Peyer's patch (tissue), 4 donors: ENCODE measurements at regions not wholly inside any gene's neighbourhood (a gene's known extent, or its start where the extent isn't known, plus 50 kb on each side); places are given as distances from the start of the nearest gene placed in this dataset.

ENCODE experiments used
- DNase-seq, 3 donors: peaks; one replicate each; pipeline ENCODE4 v3.0.0-alpha.2; 2017 to 2019
- H3K27ac ChIP-seq, 4 donors: fragments of 200-600 bp; sonication (generic); one replicate each; pipeline ENCODE4 v1.5.1; 2016 to 2019
- H3K27me3 ChIP-seq, 2 donors: fragments of 200-600 bp; sonication (generic); one replicate each; pipeline ENCODE4 v1.5.1; 2019
- H3K36me3 ChIP-seq, 3 donors: fragments of 200-600 bp; sonication (generic); one replicate each; pipeline ENCODE4 v1.5.1; 2016 to 2019
- H3K4me1 ChIP-seq, 4 donors: fragments of 200-600 bp; sonication (generic); one replicate each; pipeline ENCODE4 v1.5.1; 2016 to 2019
- H3K4me3 ChIP-seq, 4 donors: fragments of 200-600 bp; sonication (generic); 1 replicate in 3 of 4; 2 replicates in 1 of 4; pipeline ENCODE4 v1.5.1; 2016 to 2019; ENCODE audit warnings: mild to moderate bottlenecking in 1 of 4
- H3K9me3 ChIP-seq, 4 donors: fragments of 200-600 bp; sonication (generic); one replicate each; pipeline ENCODE4 v1.5.1; 2016 to 2019; ENCODE audit warnings: mild to moderate bottlenecking in 1 of 4
- POLR2A ChIP-seq, 2 donors: fragments of 450-650 bp; IDR thresholded peaks; one replicate each; pipeline ENCODE4 v1.5.1; 2017; ENCODE audit warnings: antibody characterized with exemption in 2 of 2, mild to moderate bottlenecking in 2 of 2, moderate library complexity in 2 of 2
- TF ChIP-seq, protein P1 (sequence below), 6 experiments: fragments of 450-650 bp in 4 of 6; fragments of 200-600 bp in 2 of 6; sonication (generic) in 1 of 6; IDR thresholded peaks; one replicate each; pipeline ENCODE4 v1.5.1; 2017 to 2019; ENCODE audit warnings: antibody characterized with exemption in 6 of 6, mild to moderate bottlenecking in 3 of 6, moderate library complexity in 1 of 6

- no peaks in the 10 kb centered on the region for H3K9me3 ChIP-seq
- no peak for DNase-seq
- no peak overlapping the region for H3K27ac ChIP-seq
- H3K4me3 ChIP-seq = no peak overlapping the region
- no peaks in the 10 kb centered on the region for H3K36me3 ChIP-seq
- H3K4me1 ChIP-seq = no peaks in the 10 kb centered on the region
- TF ChIP-seq, protein P1, sequence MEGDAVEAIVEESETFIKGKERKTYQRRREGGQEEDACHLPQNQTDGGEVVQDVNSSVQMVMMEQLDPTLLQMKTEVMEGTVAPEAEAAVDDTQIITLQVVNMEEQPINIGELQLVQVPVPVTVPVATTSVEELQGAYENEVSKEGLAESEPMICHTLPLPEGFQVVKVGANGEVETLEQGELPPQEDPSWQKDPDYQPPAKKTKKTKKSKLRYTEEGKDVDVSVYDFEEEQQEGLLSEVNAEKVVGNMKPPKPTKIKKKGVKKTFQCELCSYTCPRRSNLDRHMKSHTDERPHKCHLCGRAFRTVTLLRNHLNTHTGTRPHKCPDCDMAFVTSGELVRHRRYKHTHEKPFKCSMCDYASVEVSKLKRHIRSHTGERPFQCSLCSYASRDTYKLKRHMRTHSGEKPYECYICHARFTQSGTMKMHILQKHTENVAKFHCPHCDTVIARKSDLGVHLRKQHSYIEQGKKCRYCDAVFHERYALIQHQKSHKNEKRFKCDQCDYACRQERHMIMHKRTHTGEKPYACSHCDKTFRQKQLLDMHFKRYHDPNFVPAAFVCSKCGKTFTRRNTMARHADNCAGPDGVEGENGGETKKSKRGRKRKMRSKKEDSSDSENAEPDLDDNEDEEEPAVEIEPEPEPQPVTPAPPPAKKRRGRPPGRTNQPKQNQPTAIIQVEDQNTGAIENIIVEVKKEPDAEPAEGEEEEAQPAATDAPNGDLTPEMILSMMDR (IDR thresholded peaks at IDR 0.05) = no peak
- no peak for TF ChIP-seq POLR2A (IDR thresholded peaks at IDR 0.05)
- H3K27me3 ChIP-seq = no peaks in the 10 kb centered on the region
Observed at GRCh38 chr18:56000041-56000440, 412.0 kb upstream of the TCF4 start.

- Histone ChIP-seq H3K4me3 (no peak overlapping the region), H3K27me3 (no peaks in the 10 kb centered on the region), H3K9me3 (no peaks in the 10 kb centered on the region), H3K27ac (no peak overlapping the region), H3K36me3 (no peaks in the 10 kb centered on the region), H3K4me1 (no peaks in the 10 kb centered on the region)
- no peak for DNase-seq
- TF ChIP-seq, protein P1 (IDR thresholded peaks at IDR 0.05) = no peak
- no peak for TF ChIP-seq POLR2A (IDR thresholded peaks at IDR 0.05)
Observed at GRCh38 chr18:55999641-56000040, 411.6 kb upstream of the TCF4 start.

DNA sequence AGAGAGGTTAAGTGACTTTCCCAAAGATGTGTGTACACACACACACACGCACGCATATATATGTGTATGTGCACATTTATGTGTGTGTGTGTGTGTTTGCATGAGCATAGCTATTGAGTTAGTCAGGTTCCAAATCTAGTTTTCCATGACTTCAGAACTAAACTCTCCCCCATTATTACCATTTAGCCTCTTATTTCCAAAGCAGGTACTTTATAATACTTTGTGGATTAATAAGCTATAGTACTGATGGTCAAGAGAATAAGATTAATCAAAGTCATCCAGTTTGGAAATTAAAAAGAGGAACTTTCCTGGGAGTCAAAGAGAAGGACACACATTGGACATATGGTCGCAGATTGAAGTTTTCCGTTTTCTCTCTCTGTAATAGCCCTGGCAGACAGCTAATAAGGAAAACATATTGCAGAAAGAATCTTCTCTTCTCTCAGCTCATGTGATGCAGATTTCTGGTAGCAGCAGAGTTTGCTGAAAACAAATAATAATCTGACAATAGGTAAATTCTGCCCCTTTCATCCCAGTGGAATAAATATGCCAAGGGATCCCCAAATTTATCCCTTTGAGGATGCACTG lies 410.9 kb upstream of the TCF4 start:
- no peak for DNase-seq
- Histone ChIP-seq H3K36me3 (no peaks in the 10 kb centered on the region), H3K27me3 (no peaks in the 10 kb centered on the region), H3K27ac (no peak overlapping the region), H3K9me3 (no peaks in the 10 kb centered on the region), H3K4me1 (no peaks in the 10 kb centered on the region), H3K4me3 (no peak overlapping the region)
- TF ChIP-seq, protein P1 (IDR thresholded peaks at IDR 0.05) = no peak
- no peak for TF ChIP-seq POLR2A (IDR thresholded peaks at IDR 0.05)

DNA sequence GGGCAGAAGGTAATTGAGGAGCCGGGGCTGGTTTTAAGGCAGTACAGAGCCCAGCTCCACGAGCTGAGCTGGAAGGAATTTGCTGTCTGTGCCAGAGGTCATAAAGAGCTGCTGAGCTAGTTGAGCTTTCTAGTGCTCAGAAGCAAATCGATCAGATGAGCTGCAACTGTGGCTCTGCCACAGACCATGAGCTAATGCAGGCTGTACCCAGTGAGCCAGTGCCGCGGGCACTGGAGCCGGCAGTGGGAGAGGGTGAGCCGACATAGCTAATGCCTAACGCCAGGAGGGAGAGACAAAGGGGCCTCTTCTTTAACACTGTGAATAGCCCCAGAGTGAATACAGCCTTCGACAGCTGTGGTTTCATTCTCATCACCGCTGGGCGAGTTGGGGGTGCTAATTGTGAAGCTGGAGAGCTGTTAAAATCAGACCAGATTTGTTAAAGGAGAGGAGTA lies 410.1 kb upstream of the TCF4 start:
- Histone ChIP-seq H3K36me3 (no peaks in the 10 kb centered on the region), H3K4me3 (peak overlapping the region in 1 of 4 donors; percentile 19), H3K4me1 (no peaks in the 10 kb centered on the region), H3K27ac (no peak overlapping the region), H3K27me3 (no peaks in the 10 kb centered on the region), H3K9me3 (no peaks in the 10 kb centered on the region)
- TF ChIP-seq POLR2A (IDR thresholded peaks at IDR 0.05) = no peak
- TF ChIP-seq, protein P1 (IDR thresholded peaks at IDR 0.05) = no peak
- DNase-seq = no peak

DNA sequence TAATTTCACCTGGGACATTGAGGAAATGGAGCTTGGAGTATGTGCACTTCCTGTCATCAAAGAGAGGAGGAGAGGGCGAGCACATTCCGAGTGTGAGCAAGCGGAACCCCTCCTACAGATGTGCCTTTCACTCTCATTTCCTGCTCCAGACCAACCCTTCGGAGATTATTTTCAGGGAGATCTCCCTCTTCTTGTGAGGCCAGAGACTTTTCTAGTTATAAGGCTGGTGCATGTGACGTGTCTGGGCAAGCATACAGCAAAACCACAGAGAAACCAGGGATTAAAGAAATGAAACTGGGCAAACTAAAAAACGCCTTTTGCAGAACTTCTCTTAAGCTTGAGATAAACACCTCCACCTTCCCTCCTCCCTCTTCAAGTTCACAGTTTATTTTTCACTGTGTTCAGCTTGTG lies 409.2 kb upstream of the TCF4 start:
- no peak for DNase-seq
- TF ChIP-seq, protein P1 (IDR thresholded peaks at IDR 0.05) = no peak
- no peak for TF ChIP-seq POLR2A (IDR thresholded peaks at IDR 0.05)
- H3K27me3 ChIP-seq = no peaks in the 10 kb centered on the region
- H3K36me3 ChIP-seq = no peaks in the 10 kb centered on the region
- no peak overlapping the region for H3K4me3 ChIP-seq
- no peaks in the 10 kb centered on the region for H3K4me1 ChIP-seq
- no peaks in the 10 kb centered on the region for H3K9me3 ChIP-seq
- no peak overlapping the region for H3K27ac ChIP-seq

DNA sequence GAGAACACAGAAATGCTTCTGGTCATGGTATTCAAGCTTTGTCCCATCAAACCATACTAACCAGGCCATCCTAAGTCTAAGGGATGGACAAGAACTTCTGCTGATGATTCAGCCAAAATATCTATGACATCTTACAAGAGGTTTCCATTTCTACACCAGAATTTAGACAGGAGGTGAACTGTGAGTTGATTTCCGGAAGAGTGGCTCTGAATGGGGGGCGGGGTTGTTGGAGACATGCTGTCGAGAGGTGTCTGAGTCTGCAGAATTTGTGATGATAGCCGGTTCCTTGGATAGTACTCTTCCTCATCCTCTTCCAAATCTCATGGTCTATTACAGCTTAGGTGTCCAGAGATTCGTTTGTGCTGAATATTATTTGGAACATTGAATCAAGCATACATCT lies 408.7 kb upstream of the TCF4 start:
- Histone ChIP-seq H3K36me3 (no peaks in the 10 kb centered on the region), H3K4me3 (no peak overlapping the region), H3K27ac (no peak overlapping the region), H3K27me3 (no peaks in the 10 kb centered on the region), H3K9me3 (no peaks in the 10 kb centered on the region), H3K4me1 (no peaks in the 10 kb centered on the region)
- no peak for DNase-seq
- TF ChIP-seq POLR2A (IDR thresholded peaks at IDR 0.05) = no peak
- TF ChIP-seq, protein P1 (IDR thresholded peaks at IDR 0.05) = no peak
